Upper lobe of left lung (tissue), 4 donors: ENCODE measurements at regions not wholly inside any gene's neighbourhood (a gene's known extent, or its start where the extent isn't known, plus 50 kb on each side); places are given as distances from the start of the nearest gene placed in this dataset.

ENCODE experiments used
- CTCF ChIP-seq, 6 experiments: fragments of 450-650 bp in 4 of 6; fragments of 200-600 bp in 2 of 6; sonication (generic) in 2 of 6; IDR thresholded peaks; one replicate each; pipeline ENCODE4 v1.5.1; 2016 to 2019; ENCODE audit warnings: antibody characterized with exemption in 6 of 6
- POLR2A ChIP-seq, 4 donors: fragments of 450-650 bp; IDR thresholded peaks; one replicate each; pipeline ENCODE4 v1.5.1; 2016 to 2017; ENCODE audit warnings: antibody characterized with exemption in 4 of 4, mild to moderate bottlenecking in 2 of 4
- POLR2AphosphoS5 ChIP-seq, 2 donors: sonication (generic); formaldehyde crosslinking; IDR thresholded peaks; one replicate each; pipeline ENCODE4 v1.5.1; 2017; ENCODE audit warnings: antibody characterized with exemption in 2 of 2

- TF ChIP-seq POLR2A (IDR thresholded peaks at IDR 0.05) (no peak), CTCF (IDR thresholded peaks at IDR 0.05) (no peak), POLR2AphosphoS5 (IDR thresholded peaks at IDR 0.05) (no peak)
Observed at GRCh38 chr3:95265129-95265528, 1202.3 kb downstream of the NSUN3 start.
